GM18511 (cell line): ENCODE measurements at regions not wholly inside any gene's neighbourhood (a gene's known extent, or its start where the extent isn't known, plus 50 kb on each side); places are given as distances from the start of the nearest gene placed in this dataset.
"Not testable (repeated sequence)": the region's sequence is repeated elsewhere in the genome, so short reads cannot be mapped to it uniquely, and the experiment has no call there.

Source experiments
- ATAC-seq: cut with Tn5 transposase; IDR thresholded peaks from one replicate; pipeline ENCODE4 v1.9.1; 2021; ENCODE audit warnings: mild to moderate bottlenecking, moderate library complexity; ENCODE audit not compliant: unreplicated experiment

DNA sequence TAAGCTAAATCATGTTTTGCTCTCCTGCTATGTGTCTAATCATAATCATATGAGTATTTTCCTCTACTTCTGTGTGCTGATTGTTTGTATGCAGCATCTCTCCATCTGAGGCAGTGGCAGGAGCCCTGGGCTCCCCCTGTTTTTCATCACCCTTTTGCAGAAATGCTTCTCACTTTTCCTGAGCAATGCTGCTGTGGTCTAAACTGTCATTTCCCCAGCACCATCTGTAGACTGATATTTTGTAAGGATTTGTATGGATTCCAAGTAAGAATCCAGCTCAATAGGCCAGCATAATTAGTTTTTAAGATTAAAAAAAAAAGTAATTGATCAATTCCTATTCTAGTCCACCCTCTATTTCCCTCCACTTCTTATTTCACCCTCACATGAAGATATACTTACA, 257.0 kb upstream of the CPHXL start:
- ATAC-seq: no peak

GRCh38 chr16:75983741-75984381, 257.6 kb upstream of the CPHXL start:
- ATAC-seq: no peak

- no peak for ATAC-seq
Observed at GRCh38 chr16:75987323-75987722, 261.0 kb upstream of the CPHXL start.

DNA sequence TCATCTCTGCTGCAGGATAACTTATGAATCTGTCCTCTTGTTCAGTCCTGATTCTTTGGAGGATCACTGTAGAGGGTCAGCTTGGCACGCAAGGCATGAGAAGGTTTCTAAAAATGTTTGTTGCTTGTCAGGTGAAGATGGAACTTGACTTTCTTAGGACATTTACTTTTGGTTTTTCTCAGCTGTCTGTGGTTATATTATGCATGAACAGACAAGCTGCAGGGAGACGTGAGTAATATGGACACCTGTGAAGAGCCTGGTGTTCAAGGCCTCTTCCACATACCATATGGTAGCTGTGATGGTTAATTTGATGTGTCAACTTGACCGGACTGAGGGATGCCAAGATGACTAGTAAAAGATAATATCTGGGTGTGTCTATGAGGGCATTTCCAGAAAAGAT, 270.2 kb upstream of the CPHXL start:
- ATAC-seq: no peak

GRCh38 chr16:75997606-75998005, 271.3 kb upstream of the CPHXL start:
- ATAC-seq: no peak

- no peak for ATAC-seq
Observed at GRCh38 chr16:76007645-76008044, 269.6 kb upstream of the CNTNAP4 start.

DNA sequence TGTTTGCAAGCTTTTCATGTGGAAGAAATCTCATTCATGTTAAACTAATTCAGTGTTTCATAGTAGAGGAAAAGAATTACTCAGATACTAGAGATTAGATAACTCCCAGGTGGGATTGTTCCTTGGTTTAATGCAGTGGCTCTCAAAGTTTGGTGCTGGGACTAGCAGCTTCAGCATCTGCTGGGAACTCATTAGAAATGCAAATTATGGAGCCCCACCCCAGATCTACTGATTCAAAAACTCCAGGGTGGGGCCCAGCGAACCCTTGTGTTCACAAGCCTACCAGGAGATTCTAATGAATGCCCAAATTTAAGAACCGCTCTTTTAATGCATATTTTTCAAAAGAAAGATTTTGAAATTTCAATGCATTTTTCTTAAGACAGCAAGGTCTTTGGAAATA, 253.4 kb upstream of the CNTNAP4 start:
- no peak for ATAC-seq

DNA sequence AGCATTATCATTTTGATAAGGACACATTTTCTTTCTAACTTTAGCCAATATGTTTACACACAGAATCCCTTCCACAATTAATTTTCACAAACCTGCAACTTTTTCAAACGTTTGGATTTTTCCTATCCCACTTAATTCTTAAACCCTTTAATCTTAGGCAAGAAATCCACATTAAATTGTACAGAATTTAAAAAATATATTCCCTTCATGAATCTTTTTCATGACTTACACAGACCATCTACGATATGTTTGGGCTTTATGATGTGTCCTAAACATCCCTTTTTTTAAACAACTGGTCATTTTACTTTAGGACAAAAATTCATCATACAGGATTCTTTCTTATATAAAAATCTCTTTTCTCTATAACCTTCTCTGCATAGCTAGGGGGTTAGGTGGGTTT, 241.5 kb upstream of the CNTNAP4 start:
- no peak for ATAC-seq

GRCh38 chr16:76038097-76038496, 239.1 kb upstream of the CNTNAP4 start:
- no peak for ATAC-seq

GRCh38 chr16:76052725-76053124, 224.5 kb upstream of the CNTNAP4 start:
- ATAC-seq: no peak

GRCh38 chr16:76059186-76059585, 218.0 kb upstream of the CNTNAP4 start:
- ATAC-seq: no peak

DNA sequence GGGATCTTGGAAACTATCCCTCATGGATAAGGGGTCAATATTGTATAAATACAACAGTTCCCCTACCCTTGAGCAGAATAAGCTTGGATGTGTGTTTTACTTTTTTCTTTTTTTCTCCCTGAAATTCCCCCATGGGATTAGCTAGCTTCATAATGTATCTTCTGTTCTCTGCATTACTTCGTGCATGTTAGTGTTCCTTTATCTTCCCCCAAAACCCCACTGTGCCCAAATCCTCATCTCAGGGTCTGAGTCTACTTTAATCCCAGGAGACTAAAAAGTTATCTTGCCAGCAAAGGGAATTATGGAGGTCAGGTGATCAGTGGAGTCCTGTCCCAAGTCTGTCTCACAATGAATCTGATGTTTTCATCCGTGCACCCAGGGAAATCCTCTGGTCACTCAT, 217.5 kb upstream of the CNTNAP4 start:
- no peak for ATAC-seq

GRCh38 chr16:76071690-76072089, 205.5 kb upstream of the CNTNAP4 start:
- no peak for ATAC-seq

- ATAC-seq: no peak
Observed at GRCh38 chr16:76081967-76082366, 195.2 kb upstream of the CNTNAP4 start.

- no peak for ATAC-seq
Observed at GRCh38 chr16:76106647-76107046, 170.6 kb upstream of the CNTNAP4 start.

GRCh38 chr16:76108460-76108859, 168.7 kb upstream of the CNTNAP4 start:
- no peak for ATAC-seq

- no peak for ATAC-seq
Observed at GRCh38 chr16:76114681-76115080, 162.5 kb upstream of the CNTNAP4 start.

GRCh38 chr16:76118344-76118743, 158.9 kb upstream of the CNTNAP4 start:
- ATAC-seq: no peak

DNA sequence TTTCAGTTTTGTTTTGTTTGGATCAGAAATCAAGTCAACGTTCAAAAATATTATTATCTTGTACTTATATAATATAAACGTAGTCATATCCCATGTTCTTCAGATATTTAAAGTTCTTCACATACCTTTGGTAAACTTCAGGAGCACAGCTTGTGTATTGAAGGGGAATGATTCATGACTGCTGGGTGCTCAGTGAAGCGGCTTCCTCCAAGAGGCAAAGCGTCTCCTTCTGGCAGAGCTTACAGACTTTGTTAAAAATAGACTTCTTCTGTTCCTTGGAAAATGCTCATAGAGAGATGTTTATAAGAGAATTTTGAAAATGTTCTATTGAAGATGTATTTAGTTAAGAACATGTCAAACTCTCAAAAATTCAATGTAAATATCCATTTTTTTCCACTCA, 155.6 kb upstream of the CNTNAP4 start:
- no peak for ATAC-seq

GRCh38 chr16:76123966-76124365, 153.2 kb upstream of the CNTNAP4 start:
- ATAC-seq: no peak

- ATAC-seq: no peak
Observed at GRCh38 chr16:76125871-76126270, 151.3 kb upstream of the CNTNAP4 start.

GRCh38 chr16:76138056-76138455, 139.1 kb upstream of the CNTNAP4 start:
- ATAC-seq: not testable (repeated sequence)

GRCh38 chr16:76157629-76158028, 119.6 kb upstream of the CNTNAP4 start:
- ATAC-seq: no peak
